ENCODE measurements at regions not wholly inside any gene's neighbourhood (a gene's known extent, or its start where the extent isn't known, plus 50 kb on each side); places are given as distances from the start of the nearest gene placed in this dataset.

DNA sequence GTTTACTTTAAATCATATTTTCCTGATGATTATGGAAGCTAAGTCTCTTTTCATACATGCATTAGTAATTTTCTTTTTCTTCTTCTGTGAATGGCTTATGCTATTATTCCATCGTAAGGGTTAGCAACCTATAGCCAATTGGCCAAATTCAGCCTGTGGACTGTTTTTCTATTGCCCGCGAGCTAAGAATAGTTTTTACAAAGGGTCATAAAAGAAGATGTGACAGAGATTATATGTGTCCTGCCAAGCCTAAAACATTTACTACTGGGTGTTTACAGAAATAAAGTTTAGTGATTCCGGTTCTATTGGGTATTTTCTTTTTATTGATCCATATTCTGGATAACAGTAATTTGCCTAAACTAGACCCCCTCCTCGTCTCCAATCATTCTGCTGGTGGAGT is 268.8 kb upstream of the DIO3 start:
- Histone ChIP-seq H3K36me3 (ENCODE audit: insufficient read depth, low read length) (no peaks in the 10 kb centered on the region), H3F3A (ENCODE audit: insufficient read depth, low read length, poor library complexity, severe bottlenecking) (no peaks in the 10 kb centered on the region), H3K27ac (ENCODE audit: low read length) (peak overlapping the region; percentile 72), H3K79me2 (replicated peaks; ENCODE audit: insufficient read depth, low read length) (no peaks in the 10 kb centered on the region), H3K9me3 (ENCODE audit: low read length) (no peaks in the 10 kb centered on the region), H2AFZ (ENCODE audit: low read depth, low read length) (no peak overlapping the region), H3K4me3 (ENCODE audit: low read length) (no peak overlapping the region), H3K27me3 (ENCODE audit: insufficient read depth, low read depth, low read length) (no peaks in the 10 kb centered on the region), H4K20me1 (ENCODE audit: insufficient read depth) (no peaks in the 10 kb centered on the region), H3K4me2 (ENCODE audit: low read length) (no peak overlapping the region), H3K9me2 (ENCODE audit: insufficient read depth, low read length) (no peaks in the 10 kb centered on the region), H3K9ac (ENCODE audit: low read length) (no peak overlapping the region)
- TF ChIP-seq POLR2AphosphoS5 (IDR thresholded peaks at IDR 0.05), result no peak
- TF ChIP-seq, protein P1, sequence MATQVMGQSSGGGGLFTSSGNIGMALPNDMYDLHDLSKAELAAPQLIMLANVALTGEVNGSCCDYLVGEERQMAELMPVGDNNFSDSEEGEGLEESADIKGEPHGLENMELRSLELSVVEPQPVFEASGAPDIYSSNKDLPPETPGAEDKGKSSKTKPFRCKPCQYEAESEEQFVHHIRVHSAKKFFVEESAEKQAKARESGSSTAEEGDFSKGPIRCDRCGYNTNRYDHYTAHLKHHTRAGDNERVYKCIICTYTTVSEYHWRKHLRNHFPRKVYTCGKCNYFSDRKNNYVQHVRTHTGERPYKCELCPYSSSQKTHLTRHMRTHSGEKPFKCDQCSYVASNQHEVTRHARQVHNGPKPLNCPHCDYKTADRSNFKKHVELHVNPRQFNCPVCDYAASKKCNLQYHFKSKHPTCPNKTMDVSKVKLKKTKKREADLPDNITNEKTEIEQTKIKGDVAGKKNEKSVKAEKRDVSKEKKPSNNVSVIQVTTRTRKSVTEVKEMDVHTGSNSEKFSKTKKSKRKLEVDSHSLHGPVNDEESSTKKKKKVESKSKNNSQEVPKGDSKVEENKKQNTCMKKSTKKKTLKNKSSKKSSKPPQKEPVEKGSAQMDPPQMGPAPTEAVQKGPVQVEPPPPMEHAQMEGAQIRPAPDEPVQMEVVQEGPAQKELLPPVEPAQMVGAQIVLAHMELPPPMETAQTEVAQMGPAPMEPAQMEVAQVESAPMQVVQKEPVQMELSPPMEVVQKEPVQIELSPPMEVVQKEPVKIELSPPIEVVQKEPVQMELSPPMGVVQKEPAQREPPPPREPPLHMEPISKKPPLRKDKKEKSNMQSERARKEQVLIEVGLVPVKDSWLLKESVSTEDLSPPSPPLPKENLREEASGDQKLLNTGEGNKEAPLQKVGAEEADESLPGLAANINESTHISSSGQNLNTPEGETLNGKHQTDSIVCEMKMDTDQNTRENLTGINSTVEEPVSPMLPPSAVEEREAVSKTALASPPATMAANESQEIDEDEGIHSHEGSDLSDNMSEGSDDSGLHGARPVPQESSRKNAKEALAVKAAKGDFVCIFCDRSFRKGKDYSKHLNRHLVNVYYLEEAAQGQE (IDR thresholded peaks at IDR 0.05; ENCODE audit: borderline replicate concordance), result no peak
- no peak for TF ChIP-seq MXI1 (conservative IDR thresholded peaks at IDR 0.05; ENCODE audit: poor library complexity, severe bottlenecking)
- TF ChIP-seq, protein P2, sequence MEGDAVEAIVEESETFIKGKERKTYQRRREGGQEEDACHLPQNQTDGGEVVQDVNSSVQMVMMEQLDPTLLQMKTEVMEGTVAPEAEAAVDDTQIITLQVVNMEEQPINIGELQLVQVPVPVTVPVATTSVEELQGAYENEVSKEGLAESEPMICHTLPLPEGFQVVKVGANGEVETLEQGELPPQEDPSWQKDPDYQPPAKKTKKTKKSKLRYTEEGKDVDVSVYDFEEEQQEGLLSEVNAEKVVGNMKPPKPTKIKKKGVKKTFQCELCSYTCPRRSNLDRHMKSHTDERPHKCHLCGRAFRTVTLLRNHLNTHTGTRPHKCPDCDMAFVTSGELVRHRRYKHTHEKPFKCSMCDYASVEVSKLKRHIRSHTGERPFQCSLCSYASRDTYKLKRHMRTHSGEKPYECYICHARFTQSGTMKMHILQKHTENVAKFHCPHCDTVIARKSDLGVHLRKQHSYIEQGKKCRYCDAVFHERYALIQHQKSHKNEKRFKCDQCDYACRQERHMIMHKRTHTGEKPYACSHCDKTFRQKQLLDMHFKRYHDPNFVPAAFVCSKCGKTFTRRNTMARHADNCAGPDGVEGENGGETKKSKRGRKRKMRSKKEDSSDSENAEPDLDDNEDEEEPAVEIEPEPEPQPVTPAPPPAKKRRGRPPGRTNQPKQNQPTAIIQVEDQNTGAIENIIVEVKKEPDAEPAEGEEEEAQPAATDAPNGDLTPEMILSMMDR (IDR thresholded peaks at IDR 0.05; ENCODE audit: poor library complexity, severe bottlenecking), result no peak
- no peak for TF ChIP-seq SMC3 (conservative IDR thresholded peaks at IDR 0.05; ENCODE audit: poor library complexity)
- no peak for TF ChIP-seq RAD21 (conservative IDR thresholded peaks at IDR 0.05)
- TF ChIP-seq EP300 (conservative IDR thresholded peaks at IDR 0.05; ENCODE audit: poor library complexity, severe bottlenecking), result no peak
- no peak for TF ChIP-seq TAF1 (IDR thresholded peaks at IDR 0.05; ENCODE audit: low read depth)
- TF ChIP-seq EZH2 (IDR thresholded peaks at IDR 0.05; ENCODE audit: borderline replicate concordance, insufficient read depth, low read length, poor library complexity, severe bottlenecking), result no peak

DNA sequence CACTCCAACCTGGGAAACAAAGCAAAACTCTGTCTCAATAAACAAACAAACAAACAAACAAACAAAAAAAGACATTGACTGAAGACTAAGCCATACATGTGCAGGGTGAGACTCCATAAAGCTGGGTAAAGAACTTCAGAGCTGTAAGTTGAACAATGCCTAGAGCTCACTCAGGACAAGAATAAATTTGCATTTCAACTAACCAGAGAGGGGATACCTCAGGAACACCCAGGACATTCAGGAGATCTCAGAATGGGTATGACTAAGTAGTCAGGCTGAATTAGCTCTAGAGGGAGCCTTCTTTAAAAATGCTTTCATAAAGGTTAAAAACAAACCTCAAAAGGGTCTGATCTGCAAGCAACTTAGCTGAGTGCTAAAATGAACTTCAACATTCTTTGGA is 267.7 kb upstream of the DIO3 start:
- TF ChIP-seq MXI1 (conservative IDR thresholded peaks at IDR 0.05; ENCODE audit: poor library complexity, severe bottlenecking) (no peak), POLR2AphosphoS5 (IDR thresholded peaks at IDR 0.05) (no peak), EP300 (conservative IDR thresholded peaks at IDR 0.05; ENCODE audit: poor library complexity, severe bottlenecking) (no peak), EZH2 (IDR thresholded peaks at IDR 0.05; ENCODE audit: borderline replicate concordance, insufficient read depth, low read length, poor library complexity, severe bottlenecking) (no peak), SMC3 (conservative IDR thresholded peaks at IDR 0.05; ENCODE audit: poor library complexity) (no peak), TAF1 (IDR thresholded peaks at IDR 0.05; ENCODE audit: low read depth) (no peak), RAD21 (conservative IDR thresholded peaks at IDR 0.05) (no peak)
- TF ChIP-seq, protein P1 (IDR thresholded peaks at IDR 0.05; ENCODE audit: borderline replicate concordance), result no peak
- TF ChIP-seq, protein P2 (IDR thresholded peaks at IDR 0.05; ENCODE audit: poor library complexity, severe bottlenecking), result no peak
- Histone ChIP-seq H3K27me3 (ENCODE audit: insufficient read depth, low read depth, low read length) (no peaks in the 10 kb centered on the region), H3K79me2 (replicated peaks; ENCODE audit: insufficient read depth, low read length) (no peaks in the 10 kb centered on the region), H4K20me1 (ENCODE audit: insufficient read depth) (no peaks in the 10 kb centered on the region), H3F3A (ENCODE audit: insufficient read depth, low read length, poor library complexity, severe bottlenecking) (no peaks in the 10 kb centered on the region), H3K36me3 (ENCODE audit: insufficient read depth, low read length) (no peaks in the 10 kb centered on the region), H3K4me2 (ENCODE audit: low read length) (no peak overlapping the region), H3K27ac (ENCODE audit: low read length) (no peak overlapping the region), H3K4me3 (ENCODE audit: low read length) (no peak overlapping the region), H3K9me2 (ENCODE audit: insufficient read depth, low read length) (no peaks in the 10 kb centered on the region), H3K9me3 (ENCODE audit: low read length) (no peaks in the 10 kb centered on the region), H3K9ac (ENCODE audit: low read length) (no peak overlapping the region), H2AFZ (ENCODE audit: low read depth, low read length) (no peak overlapping the region)

All from neural cell (in vitro differentiated cells).